ENCODE measurements at regions not wholly inside any gene's neighbourhood (a gene's known extent, or its start where the extent isn't known, plus 50 kb on each side); places are given as distances from the start of the nearest gene placed in this dataset.

DNA sequence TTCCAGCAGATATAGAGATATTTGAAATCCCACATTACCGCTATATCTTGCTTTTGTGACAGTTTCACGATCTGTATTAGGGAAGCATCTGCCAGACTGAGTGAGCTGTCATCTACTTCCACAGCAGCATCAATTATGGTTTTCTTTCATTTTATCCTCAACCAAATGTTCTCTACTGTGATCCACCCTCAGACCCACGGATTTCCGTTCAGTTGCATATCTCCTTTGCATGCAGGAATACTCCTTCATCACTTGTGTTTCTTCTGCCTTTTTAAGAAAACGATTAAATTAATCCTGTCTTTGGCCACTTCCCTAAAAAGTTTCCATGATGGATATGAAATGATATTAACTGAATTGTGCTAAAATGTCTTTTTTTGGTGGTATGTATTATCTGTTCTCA is 262.1 kb upstream of the ADGRB3 start:
- DNase-seq = no peak

GRCh38 chr6:68368845-68369244 is 266.2 kb upstream of the ADGRB3 start:
- no peak for DNase-seq

DNA sequence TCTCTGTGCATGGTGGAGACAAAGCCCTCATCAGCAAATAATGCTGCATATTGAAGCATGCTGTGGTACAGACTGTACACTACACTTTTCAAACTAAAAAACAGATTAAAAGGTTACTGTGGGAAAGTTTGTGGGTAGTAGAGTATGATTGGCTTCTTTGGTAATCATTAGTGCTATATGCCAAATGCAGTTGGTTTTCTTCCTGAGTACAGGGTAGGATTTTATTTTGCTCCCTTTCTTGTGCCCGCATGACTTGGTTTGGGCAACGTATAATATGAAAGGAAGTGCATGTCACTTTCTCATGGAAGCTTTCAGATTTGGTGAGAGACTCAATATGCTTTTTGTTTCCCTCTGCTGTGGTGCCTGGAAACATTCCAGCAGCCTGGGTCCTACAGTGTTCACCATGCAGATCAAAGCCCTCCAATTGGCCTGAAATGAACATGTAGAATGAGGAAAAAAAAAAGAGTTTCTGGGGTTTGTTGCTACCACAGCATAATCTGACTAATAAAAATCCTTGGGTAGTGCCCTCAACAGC is 270.7 kb upstream of the ADGRB3 start:
- DNase-seq = no peak

DNA sequence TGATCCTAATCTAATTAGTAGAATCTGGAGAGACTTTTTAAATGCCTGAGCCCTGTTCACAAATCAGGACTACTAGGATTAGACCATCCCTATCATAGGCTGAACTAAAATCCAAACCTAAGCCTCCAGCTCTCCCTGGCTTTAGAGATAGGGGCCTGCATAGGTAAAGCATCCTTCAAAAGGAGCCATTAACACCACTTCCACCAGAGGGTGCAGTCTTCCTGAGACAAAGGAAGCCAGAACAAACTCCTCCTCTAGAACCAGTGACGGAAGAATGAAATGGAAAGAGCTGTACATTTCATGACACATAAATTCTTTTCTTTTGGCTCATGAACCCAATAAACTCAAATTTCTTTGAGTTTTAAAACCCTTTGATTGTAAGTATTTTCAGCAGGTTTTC is 291.2 kb upstream of the ADGRB3 start:
- DNase-seq = peak in 1 of 2 experiments; percentile 17

DNA sequence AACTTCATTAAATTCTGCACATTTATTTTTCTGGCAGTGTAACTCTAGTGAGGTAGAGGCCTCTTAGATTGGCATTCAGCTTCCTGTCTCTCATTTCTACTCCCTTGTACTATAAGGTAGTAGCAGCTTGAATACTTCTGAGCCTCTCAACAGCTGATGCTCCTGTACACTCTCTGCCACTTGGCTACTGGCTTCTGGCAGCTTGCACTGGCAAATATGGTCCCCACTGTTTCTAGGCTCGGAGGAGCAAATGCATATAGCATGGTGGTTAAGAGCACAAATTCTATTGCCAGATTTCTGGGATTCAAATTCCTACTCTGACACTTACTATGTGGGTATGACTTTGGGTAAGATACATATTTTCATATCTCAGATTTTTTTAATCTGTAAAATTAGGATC is 292.8 kb upstream of the ADGRB3 start:
- no peak for DNase-seq

DNA sequence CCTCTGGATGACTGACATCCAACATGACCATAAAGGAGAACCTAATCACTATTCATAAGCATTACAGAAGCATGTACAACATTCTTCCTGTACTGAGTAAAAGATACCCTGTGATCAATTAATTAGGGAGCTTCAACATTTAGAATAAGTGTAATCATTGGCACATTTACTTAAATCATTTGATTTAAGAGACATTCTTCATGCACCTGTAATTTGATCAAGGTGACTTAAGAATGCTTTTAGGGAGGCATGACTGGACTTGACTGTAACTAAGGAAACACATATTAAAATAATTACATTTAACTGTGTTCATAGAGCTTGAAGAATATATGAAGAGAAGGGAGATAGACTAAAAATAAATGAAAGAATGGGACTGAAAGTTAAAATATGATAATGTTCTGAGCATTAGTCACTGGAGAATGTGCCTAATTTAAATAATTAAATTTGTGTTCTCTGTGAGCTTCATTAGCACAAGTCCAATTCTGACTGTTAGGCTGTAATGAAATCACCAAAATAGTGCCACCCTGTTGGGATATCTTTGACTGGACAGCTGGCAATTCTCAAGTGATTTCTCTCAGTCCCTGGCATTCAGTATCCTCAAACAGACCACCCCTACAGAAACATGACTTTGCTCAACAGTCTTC is 295.5 kb upstream of the ADGRB3 start:
- no peak for DNase-seq

GRCh38 chr6:68333442-68333841 is 301.6 kb upstream of the ADGRB3 start:
- DNase-seq = no peak

- no peak for DNase-seq
Observed at GRCh38 chr6:68328156-68328555, 306.9 kb upstream of the ADGRB3 start.

- no peak for DNase-seq
Observed at GRCh38 chr6:68326762-68327161, 308.3 kb upstream of the ADGRB3 start.

DNA sequence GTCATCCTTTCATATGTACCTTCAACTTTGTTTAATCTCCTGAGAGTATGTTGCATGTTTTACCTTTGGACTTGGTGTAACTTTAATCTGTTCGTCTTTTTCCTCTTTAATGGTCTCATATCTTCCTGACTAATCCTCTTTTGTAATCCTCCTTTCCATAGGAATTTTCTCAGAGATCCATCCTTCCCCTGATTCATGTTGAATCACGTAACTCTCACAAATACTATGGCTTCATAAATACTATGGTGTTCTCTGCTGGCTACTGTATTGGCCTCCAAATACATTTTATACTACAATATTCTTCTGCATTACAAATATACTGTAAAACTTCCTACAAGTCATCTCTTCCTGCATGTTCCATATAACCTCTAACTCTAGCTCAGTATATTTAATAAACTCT is 317.7 kb upstream of the ADGRB3 start:
- DNase-seq = no peak

DNA sequence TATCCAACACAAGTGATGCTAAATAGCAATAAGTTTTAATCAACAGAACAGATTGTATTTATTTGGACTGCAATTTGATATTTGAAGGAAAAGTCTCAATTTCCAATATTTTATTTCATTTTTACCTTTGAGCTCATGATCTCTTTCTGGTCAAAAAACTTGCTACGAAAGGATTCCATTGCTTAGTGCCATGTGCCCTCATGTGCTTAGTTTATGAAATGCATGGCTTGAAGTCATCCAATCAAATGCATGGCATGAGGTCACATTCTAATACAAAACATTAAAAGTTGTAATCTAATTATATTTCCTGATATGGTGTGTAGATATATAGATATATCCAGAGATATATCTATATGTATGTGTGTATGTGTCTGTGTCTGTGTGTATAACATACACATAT is 321.2 kb upstream of the ADGRB3 start:
- no peak for DNase-seq

- DNase-seq = no peak
Observed at GRCh38 chr6:68307301-68307700, 327.8 kb upstream of the ADGRB3 start.

- DNase-seq = no peak
Observed at GRCh38 chr6:68296126-68296525, 339.0 kb upstream of the ADGRB3 start.

GRCh38 chr6:68282646-68283045 is 352.4 kb upstream of the ADGRB3 start:
- no peak for DNase-seq

DNA sequence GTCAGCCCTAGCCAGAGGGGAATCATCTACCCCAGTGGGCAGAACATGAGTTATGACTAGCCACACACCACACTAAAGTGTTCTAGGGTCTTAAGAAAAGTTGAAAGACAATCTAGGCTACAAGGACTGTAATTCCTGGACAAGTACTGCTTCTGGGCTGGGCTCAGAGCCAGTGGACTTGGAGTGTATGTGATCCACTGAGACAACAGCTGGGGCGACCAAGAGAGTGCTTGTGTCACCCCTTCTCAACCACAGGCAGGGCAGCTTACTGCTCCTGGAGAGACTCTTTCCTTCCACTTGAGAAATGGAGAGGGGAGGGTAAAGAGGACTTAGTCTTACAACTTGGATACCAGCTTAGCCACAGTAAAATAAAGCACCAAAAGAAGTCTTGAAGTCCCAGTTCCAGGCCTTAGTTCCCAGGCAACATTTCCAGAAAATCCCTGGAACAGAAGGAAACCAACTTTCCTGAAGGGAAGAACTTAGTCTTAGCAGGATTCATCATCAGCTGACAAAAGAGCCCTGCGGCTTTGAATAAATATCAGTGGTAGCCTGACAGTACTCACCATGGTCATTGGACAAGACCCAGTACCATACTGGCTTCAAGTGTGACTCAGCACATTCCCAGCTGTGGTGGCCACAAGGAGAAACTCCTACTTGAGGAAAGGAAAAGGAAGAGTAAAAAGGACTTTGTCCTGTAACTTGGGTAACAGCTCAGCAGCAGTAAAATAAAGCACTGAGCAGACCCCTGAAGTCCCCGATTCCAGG is 355.1 kb upstream of the ADGRB3 start:
- no peak for DNase-seq

- no peak for DNase-seq
Observed at GRCh38 chr6:68273297-68273696, 361.8 kb upstream of the ADGRB3 start.

- no peak for DNase-seq
Observed at GRCh38 chr6:68256391-68256790, 378.7 kb upstream of the ADGRB3 start.

DNA sequence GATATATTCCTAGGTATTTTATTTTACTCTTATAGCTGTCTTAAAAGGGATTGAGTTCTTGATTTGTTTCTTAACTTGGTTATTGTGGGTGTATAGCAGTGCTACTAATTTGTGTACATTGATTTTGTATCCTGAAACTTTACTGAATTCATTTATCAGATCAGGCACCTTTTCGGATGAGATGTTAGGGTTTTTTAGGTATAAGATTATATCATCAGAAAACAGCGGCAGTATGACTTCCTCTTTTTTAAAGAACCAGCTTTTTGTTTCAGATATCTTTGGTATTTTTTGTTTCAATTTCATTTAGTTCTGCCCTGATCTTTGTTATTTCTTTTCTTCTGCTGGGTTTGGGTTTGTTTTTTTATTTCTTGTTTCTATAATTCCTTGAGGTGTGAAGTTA is 382.4 kb upstream of the ADGRB3 start:
- DNase-seq = no peak

DNA sequence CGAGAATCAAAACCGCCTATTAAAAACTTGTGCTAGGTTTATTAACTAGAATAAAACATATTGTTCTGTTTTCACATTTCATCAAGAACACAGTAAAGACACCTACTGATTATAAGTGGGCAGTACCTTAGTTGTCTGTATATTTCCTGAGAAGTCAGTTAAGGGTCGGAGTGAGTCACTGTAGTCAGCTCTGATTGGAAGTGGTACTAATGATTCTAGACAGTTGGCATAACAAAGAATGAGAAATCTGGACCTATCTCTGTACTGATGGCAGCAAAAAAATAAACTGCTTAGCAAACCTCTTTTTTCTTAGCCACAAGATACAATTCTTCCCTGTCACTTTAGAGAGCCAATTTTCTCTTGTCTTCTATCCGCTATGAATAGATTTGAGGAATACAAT is 387.3 kb upstream of the ADGRB3 start:
- no peak for DNase-seq

GRCh38 chr6:68240726-68241125 is 394.4 kb upstream of the ADGRB3 start:
- no peak for DNase-seq

- no peak for DNase-seq
Observed at GRCh38 chr6:68239034-68239433, 396.0 kb upstream of the ADGRB3 start.

DNA sequence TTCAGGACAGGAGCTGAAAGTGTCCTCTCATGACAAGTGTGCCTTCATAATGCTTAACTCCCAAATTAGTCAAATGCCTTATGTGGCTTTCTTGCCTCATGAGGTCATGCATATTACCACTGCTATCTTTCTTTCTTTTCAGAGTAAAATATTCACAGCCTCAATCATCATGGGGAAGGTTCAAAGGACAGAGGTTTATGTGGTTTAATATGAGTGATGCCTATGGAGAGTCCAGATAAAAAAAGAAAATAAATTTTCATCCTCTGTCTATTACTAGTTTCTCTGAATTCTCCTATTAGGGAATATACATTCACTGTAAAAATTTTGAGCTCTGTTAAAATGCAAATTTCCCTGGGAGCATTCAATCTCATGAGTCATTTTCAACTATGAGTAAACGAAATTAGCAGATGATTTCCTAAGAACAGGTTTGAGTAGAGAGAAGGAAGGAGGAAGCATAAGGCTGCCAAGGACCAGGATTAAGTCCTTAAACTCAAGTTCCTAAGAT is 396.9 kb upstream of the ADGRB3 start:
- DNase-seq = no peak

DNA sequence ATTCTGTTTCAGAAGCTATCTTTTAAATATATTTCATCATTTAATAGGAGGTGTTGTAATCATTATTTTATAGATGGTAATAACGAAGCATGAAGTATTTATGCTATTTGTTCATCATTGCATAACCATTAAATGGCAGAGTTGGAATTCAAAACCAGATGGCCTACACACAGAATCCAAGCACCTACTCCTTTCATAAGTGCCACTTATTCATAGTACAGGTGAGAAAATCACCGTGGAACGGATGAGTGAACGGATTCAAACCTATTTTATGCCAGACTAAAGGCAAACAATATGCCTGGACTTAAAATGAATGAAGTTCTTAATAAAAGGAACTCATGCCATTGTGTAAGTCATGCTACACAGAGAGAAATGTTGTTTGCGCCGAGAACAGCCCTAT is 397.9 kb upstream of the ADGRB3 start:
- DNase-seq = no peak

GRCh38 chr6:68235326-68235784 is 399.7 kb upstream of the ADGRB3 start:
- DNase-seq = no peak

All from SW 1271 (cell line).